Hepatocyte (in vitro differentiated cells): ENCODE measurements at regions not wholly inside any gene's neighbourhood (a gene's known extent, or its start where the extent isn't known, plus 50 kb on each side); places are given as distances from the start of the nearest gene placed in this dataset.
"Not testable (repeated sequence)": the region's sequence is repeated elsewhere in the genome, so short reads cannot be mapped to it uniquely, and the experiment has no call there.

Experiments used
- EZH2 ChIP-seq: fragments of 200-600 bp; sonication (generic); IDR thresholded peaks from 2 replicates; pipeline ENCODE4 v1.6.1; 2016; ENCODE audit warnings: antibody characterized with exemption, mild to moderate bottlenecking, borderline replicate concordance
- EZH2phosphoT487 ChIP-seq: fragments of 200-600 bp; sonication (generic); IDR thresholded peaks from one replicate; pipeline ENCODE4 v1.6.1; 2018; ENCODE audit warnings: antibody characterized with exemption, mild to moderate bottlenecking, low read depth, moderate library complexity; ENCODE audit not compliant: unreplicated experiment, severe bottlenecking
- TF ChIP-seq, protein P1 (sequence below): fragments of 200-600 bp; sonication (generic); IDR thresholded peaks from 2 replicates; pipeline ENCODE4 v1.5.1; 2016; ENCODE audit warnings: antibody characterized with exemption, mild to moderate bottlenecking; ENCODE audit not compliant: poor library complexity

DNA sequence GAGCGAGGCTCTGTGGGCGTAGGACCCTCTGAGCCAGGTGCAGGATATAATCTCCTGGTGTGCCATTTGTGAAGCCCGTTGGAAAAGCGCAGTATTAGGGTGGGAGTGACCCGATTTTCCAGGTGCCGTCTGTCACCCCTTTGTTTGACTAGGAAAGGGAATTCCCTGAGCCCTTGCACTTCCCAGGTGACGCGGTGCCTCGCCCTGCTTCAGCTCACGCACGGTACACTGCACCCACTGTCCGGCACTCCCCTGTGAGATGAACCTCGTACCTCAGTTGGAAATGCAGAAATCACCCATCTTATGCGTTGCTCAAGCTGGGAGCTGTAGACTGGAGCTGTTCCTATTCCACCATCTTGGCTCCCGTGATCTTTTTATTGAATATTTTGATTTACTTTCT lies 576.0 kb upstream of the CPEB2 start:
- TF ChIP-seq, protein P1, sequence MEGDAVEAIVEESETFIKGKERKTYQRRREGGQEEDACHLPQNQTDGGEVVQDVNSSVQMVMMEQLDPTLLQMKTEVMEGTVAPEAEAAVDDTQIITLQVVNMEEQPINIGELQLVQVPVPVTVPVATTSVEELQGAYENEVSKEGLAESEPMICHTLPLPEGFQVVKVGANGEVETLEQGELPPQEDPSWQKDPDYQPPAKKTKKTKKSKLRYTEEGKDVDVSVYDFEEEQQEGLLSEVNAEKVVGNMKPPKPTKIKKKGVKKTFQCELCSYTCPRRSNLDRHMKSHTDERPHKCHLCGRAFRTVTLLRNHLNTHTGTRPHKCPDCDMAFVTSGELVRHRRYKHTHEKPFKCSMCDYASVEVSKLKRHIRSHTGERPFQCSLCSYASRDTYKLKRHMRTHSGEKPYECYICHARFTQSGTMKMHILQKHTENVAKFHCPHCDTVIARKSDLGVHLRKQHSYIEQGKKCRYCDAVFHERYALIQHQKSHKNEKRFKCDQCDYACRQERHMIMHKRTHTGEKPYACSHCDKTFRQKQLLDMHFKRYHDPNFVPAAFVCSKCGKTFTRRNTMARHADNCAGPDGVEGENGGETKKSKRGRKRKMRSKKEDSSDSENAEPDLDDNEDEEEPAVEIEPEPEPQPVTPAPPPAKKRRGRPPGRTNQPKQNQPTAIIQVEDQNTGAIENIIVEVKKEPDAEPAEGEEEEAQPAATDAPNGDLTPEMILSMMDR = not testable (repeated sequence)
- TF ChIP-seq EZH2, EZH2phosphoT487: not testable (repeated sequence)
